ENCODE measurements at regions not wholly inside any gene's neighbourhood (a gene's known extent, or its start where the extent isn't known, plus 50 kb on each side); places are given as distances from the start of the nearest gene placed in this dataset.
A peak's percentile ranks its signal among the peaks of the same experiment; 100 is the strongest.

- H3K36me3 Mint-ChIP-seq, result peaks cover 0 to 6% (median 2%) of the 10 kb centered on the region in 3 donors
- no peaks in the 10 kb centered on the region for H3K4me1 Mint-ChIP-seq
- no peaks in the 10 kb centered on the region for H3K27me3 Mint-ChIP-seq
- ChIA-PET CTCF (no interaction called here), POLR2A (no interaction called here)
- H3K27me3 ChIP-seq (ENCODE audit: insufficient read depth, low read length, poor library complexity, severe bottlenecking), result no peaks in the 10 kb centered on the region
- no peaks in the 10 kb centered on the region for H3K36me3 ChIP-seq (ENCODE audit: insufficient read depth, low read length)
- H3K9me3 ChIP-seq (ENCODE audit: low read length), result no peaks in the 10 kb centered on the region
- no peak for DNase-seq
- no peaks in the 10 kb centered on the region for H3K4me1 ChIP-seq (ENCODE audit: insufficient read depth, low read length)
- no peak overlapping the region for H3K4me3 ChIP-seq (ENCODE audit: low read length)
- H3K4me3 Mint-ChIP-seq, result no peak overlapping the region
- peaks cover 8 to 31% (median 18%) of the 10 kb centered on the region in 5 donors for H3K9me3 Mint-ChIP-seq
- H3K27ac ChIP-seq (ENCODE audit: low read depth, low read length), result no peak overlapping the region
- no peak overlapping the region for H3K27ac Mint-ChIP-seq
Measured at GRCh38 chr11:23364076-23364475, 503.8 kb upstream of the CCDC179 start.

- POLR2A ChIA-PET, result no interaction called here
- Mint-ChIP-seq H3K4me3 (no peak overlapping the region), H3K27ac (no peak overlapping the region), H3K36me3 (no peaks in the 10 kb centered on the region), H3K9me3 (peaks cover 15 to 58% (median 30%) of the 10 kb centered on the region in 5 donors), H3K27me3 (no peaks in the 10 kb centered on the region), H3K4me1 (no peaks in the 10 kb centered on the region)
- H3K4me3 ChIP-seq (ENCODE audit: low read length), result no peak overlapping the region
- H3K27ac ChIP-seq (ENCODE audit: low read depth, low read length), result no peak overlapping the region
- H3K27me3 ChIP-seq (ENCODE audit: insufficient read depth, low read length, poor library complexity, severe bottlenecking), result no peaks in the 10 kb centered on the region
- no peaks in the 10 kb centered on the region for H3K9me3 ChIP-seq (ENCODE audit: low read length)
- CTCF ChIA-PET, result no interaction called here
- H3K36me3 ChIP-seq (ENCODE audit: insufficient read depth, low read length), result no peaks in the 10 kb centered on the region
- DNase-seq, result no peak
- H3K4me1 ChIP-seq (ENCODE audit: insufficient read depth, low read length), result no peaks in the 10 kb centered on the region
Measured at GRCh38 chr11:23370580-23371275, 510.5 kb upstream of the CCDC179 start.

GRCh38 chr11:23377909-23378308, 517.6 kb upstream of the CCDC179 start:
- Mint-ChIP-seq H3K36me3 (no peaks in the 10 kb centered on the region), H3K27me3 (no peaks in the 10 kb centered on the region), H3K27ac (no peak overlapping the region), H3K4me3 (no peak overlapping the region), H3K4me1 (no peaks in the 10 kb centered on the region), H3K9me3 (peaks cover 2 to 46% (median 21%) of the 10 kb centered on the region in 5 donors)
- H3K9me3 ChIP-seq (ENCODE audit: low read length), result no peaks in the 10 kb centered on the region
- ChIA-PET CTCF (no interaction called here), POLR2A (no interaction called here)
- no peaks in the 10 kb centered on the region for H3K36me3 ChIP-seq (ENCODE audit: insufficient read depth, low read length)
- H3K4me3 ChIP-seq (ENCODE audit: low read length), result no peak overlapping the region
- no peaks in the 10 kb centered on the region for H3K27me3 ChIP-seq (ENCODE audit: insufficient read depth, low read length, poor library complexity, severe bottlenecking)
- no peak overlapping the region for H3K27ac ChIP-seq (ENCODE audit: low read depth, low read length)
- no peaks in the 10 kb centered on the region for H3K4me1 ChIP-seq (ENCODE audit: insufficient read depth, low read length)
- DNase-seq, result no peak

- no peak overlapping the region for H3K4me3 ChIP-seq (ENCODE audit: low read length)
- Mint-ChIP-seq H3K27me3 (no peaks in the 10 kb centered on the region), H3K4me3 (no peak overlapping the region), H3K36me3 (no peaks in the 10 kb centered on the region), H3K4me1 (no peaks in the 10 kb centered on the region), H3K27ac (no peak overlapping the region), H3K9me3 (peaks cover 0 to 23% (median 6%) of the 10 kb centered on the region in 5 donors)
- no peak for DNase-seq
- H3K4me1 ChIP-seq (ENCODE audit: insufficient read depth, low read length), result no peaks in the 10 kb centered on the region
- H3K9me3 ChIP-seq (ENCODE audit: low read length), result no peaks in the 10 kb centered on the region
- H3K36me3 ChIP-seq (ENCODE audit: insufficient read depth, low read length), result no peaks in the 10 kb centered on the region
- H3K27ac ChIP-seq (ENCODE audit: low read depth, low read length), result no peak overlapping the region
- ChIA-PET POLR2A (no interaction called here), CTCF (no interaction called here)
- no peaks in the 10 kb centered on the region for H3K27me3 ChIP-seq (ENCODE audit: insufficient read depth, low read length, poor library complexity, severe bottlenecking)
Measured at GRCh38 chr11:23391031-23391430, 530.8 kb upstream of the CCDC179 start.

GRCh38 chr11:23398052-23398451, 537.8 kb upstream of the CCDC179 start:
- no peak for DNase-seq
- Mint-ChIP-seq H3K4me3 (no peak overlapping the region), H3K4me1 (no peaks in the 10 kb centered on the region), H3K27me3 (no peaks in the 10 kb centered on the region), H3K36me3 (no peaks in the 10 kb centered on the region), H3K9me3 (peaks cover under 1 to 20% (median 7%) of the 10 kb centered on the region in 5 donors), H3K27ac (no peak overlapping the region)
- no peaks in the 10 kb centered on the region for H3K9me3 ChIP-seq (ENCODE audit: low read length)
- H3K27me3 ChIP-seq (ENCODE audit: insufficient read depth, low read length, poor library complexity, severe bottlenecking), result no peaks in the 10 kb centered on the region
- ChIA-PET POLR2A (no interaction called here), CTCF (no interaction called here)
- H3K4me3 ChIP-seq (ENCODE audit: low read length), result no peak overlapping the region
- H3K4me1 ChIP-seq (ENCODE audit: insufficient read depth, low read length), result no peaks in the 10 kb centered on the region
- no peaks in the 10 kb centered on the region for H3K36me3 ChIP-seq (ENCODE audit: insufficient read depth, low read length)
- H3K27ac ChIP-seq (ENCODE audit: low read depth, low read length), result no peak overlapping the region

GRCh38 chr11:23399995-23400394, 539.7 kb upstream of the CCDC179 start:
- CTCF ChIA-PET, result no interaction called here
- H3K27me3 ChIP-seq (ENCODE audit: insufficient read depth, low read length, poor library complexity, severe bottlenecking), result no peaks in the 10 kb centered on the region
- Mint-ChIP-seq H3K9me3 (peaks cover 5 to 17% (median 6%) of the 10 kb centered on the region in 5 donors), H3K36me3 (no peaks in the 10 kb centered on the region), H3K27ac (no peak overlapping the region), H3K27me3 (no peaks in the 10 kb centered on the region), H3K4me3 (no peak overlapping the region), H3K4me1 (no peaks in the 10 kb centered on the region)
- POLR2A ChIA-PET, result no interaction called here
- no peaks in the 10 kb centered on the region for H3K36me3 ChIP-seq (ENCODE audit: insufficient read depth, low read length)
- no peak overlapping the region for H3K4me3 ChIP-seq (ENCODE audit: low read length)
- H3K9me3 ChIP-seq (ENCODE audit: low read length), result no peaks in the 10 kb centered on the region
- no peaks in the 10 kb centered on the region for H3K4me1 ChIP-seq (ENCODE audit: insufficient read depth, low read length)
- DNase-seq, result no peak
- no peak overlapping the region for H3K27ac ChIP-seq (ENCODE audit: low read depth, low read length)

GRCh38 chr11:23403210-23404185, 543.2 kb upstream of the CCDC179 start:
- peak in 1 of 5 donors; percentile 31 for DNase-seq
- Histone ChIP-seq H3K9me3 (ENCODE audit: low read length) (no peaks in the 10 kb centered on the region), H3K27ac (ENCODE audit: low read depth, low read length) (no peak overlapping the region), H3K4me3 (ENCODE audit: low read length) (no peak overlapping the region), H3K36me3 (ENCODE audit: insufficient read depth, low read length) (no peaks in the 10 kb centered on the region), H3K4me1 (ENCODE audit: insufficient read depth, low read length) (no peaks in the 10 kb centered on the region), H3K27me3 (ENCODE audit: insufficient read depth, low read length, poor library complexity, severe bottlenecking) (no peaks in the 10 kb centered on the region)
- H3K27ac Mint-ChIP-seq, result no peak overlapping the region
- POLR2A ChIA-PET, result no interaction called here
- peaks cover 0 to 2% of the 10 kb centered on the region in 2 donors for H3K27me3 Mint-ChIP-seq
- CTCF ChIA-PET, result no interaction called here
- H3K4me1 Mint-ChIP-seq, result no peaks in the 10 kb centered on the region
- H3K9me3 Mint-ChIP-seq, result peaks cover 9 to 16% (median 13%) of the 10 kb centered on the region in 5 donors
- H3K4me3 Mint-ChIP-seq, result no peak overlapping the region
- H3K36me3 Mint-ChIP-seq, result no peaks in the 10 kb centered on the region
